Spleen (tissue), 7 donors: ENCODE measurements at regions not wholly inside any gene's neighbourhood (a gene's known extent, or its start where the extent isn't known, plus 50 kb on each side); places are given as distances from the start of the nearest gene placed in this dataset.

ENCODE experiments used
- CTCF ChIP-seq, 11 experiments: fragments of 200-600 bp in 7 of 11; fragments of 450-650 bp in 4 of 11; sonication (generic) in 4 of 11; IDR thresholded peaks in 8 of 11; conservative IDR thresholded peaks in 3 of 11; 1 replicate in 7 of 11; 2 replicates in 4 of 11; pipeline versions ENCODE4 v1.4.0 to v1.8.0; 2016 to 2021; ENCODE audit warnings: antibody characterized with exemption in 11 of 11, inconsistent platforms in 4 of 11, mild to moderate bottlenecking in 1 of 11
- POLR2AphosphoS5 ChIP-seq, 3 donors: sonication (generic); formaldehyde crosslinking; IDR thresholded peaks; one replicate each; pipeline ENCODE4 v1.5.1; 2017; ENCODE audit warnings: antibody characterized with exemption in 3 of 3
- donor health status: DM: no; HTN: no; CAD: no; lungs with moderate emphysema.
- donor health status: DM: no; HTN: no; CAD: no.
- donor health status: DM: no; HTN: no; CAD: no.

DNA sequence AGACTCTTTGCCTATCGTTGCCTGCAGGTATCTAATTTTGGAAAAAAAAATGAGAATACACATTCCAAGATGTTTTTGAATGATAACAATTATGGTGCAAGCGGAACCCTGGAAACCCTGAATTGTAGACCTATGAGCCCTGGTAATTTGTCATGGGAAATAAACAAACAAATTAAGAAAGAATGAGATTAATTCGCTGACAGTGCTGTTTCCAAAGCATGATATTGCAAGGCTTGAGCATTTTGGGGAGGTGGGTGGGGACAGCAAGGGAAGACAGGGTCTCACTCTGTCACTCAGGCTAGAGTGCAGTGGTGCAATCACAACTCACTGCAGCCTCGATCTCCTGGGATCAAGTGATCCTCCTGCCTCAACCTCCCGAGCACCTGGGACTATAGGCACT is 900.3 kb downstream of the IPMK start:
- TF ChIP-seq CTCF (IDR thresholded peaks at IDR 0.05 in 8 of 11, conservative IDR thresholded peaks at IDR 0.05 in 3 of 11) (no peak), POLR2AphosphoS5 (IDR thresholded peaks at IDR 0.05) (no peak)
